ENCODE measurements at regions not wholly inside any gene's neighbourhood (a gene's known extent, or its start where the extent isn't known, plus 50 kb on each side); places are given as distances from the start of the nearest gene placed in this dataset.

DNA sequence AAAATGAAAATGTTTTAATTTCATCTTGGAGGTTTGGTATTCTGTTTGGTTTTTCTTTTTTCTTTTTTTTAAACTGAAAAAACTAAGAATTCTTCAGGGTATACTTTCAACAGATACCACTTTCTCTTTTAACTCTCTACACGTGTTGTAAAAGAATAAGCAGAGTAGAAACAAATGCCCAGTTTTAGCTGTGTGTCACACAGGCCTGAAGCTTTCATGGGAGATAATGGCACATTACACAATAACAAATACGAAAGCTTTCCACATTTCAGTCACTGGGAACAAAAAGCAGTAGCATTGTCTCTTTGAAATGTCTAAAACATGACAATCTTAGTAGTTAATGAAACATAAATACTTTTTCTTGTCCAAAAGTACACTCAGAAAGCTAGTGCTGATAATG lies 818.5 kb downstream of the TBL1XR1 start:
- no peak overlapping the region for H3K4me2 ChIP-seq (replicated peaks; ENCODE audit: extremely low read depth, low read length, poor library complexity, severe bottlenecking)
- H3K9me3 ChIP-seq (replicated peaks in 1 of 2; ENCODE audit: control insufficient read depth in 1 of 2, insufficient read depth in 1 of 2, low read length in 2 of 2) = peaks cover 0 to 5% of the 10 kb centered on the region in 2 donors
- H3K36me3 ChIP-seq (replicated peaks in 1 of 2; ENCODE audit: control insufficient read depth in 1 of 2, insufficient read depth in 2 of 2, low read length in 2 of 2) = no peaks in the 10 kb centered on the region
- peaks cover 2 to 12% (median 3%) of the 10 kb centered on the region in 7 donors for H3K9me3 Mint-ChIP-seq
- no peak overlapping the region for H3K27ac Mint-ChIP-seq
- no peaks in the 10 kb centered on the region for H3K4me1 ChIP-seq (ENCODE audit: control insufficient read depth in 1 of 2, insufficient read depth in 2 of 2, low read length in 2 of 2)
- no peaks in the 10 kb centered on the region for H4K20me1 ChIP-seq (ENCODE audit: insufficient read depth, low read length)
- H3K4me3 Mint-ChIP-seq = no peak overlapping the region
- no peaks in the 10 kb centered on the region for H3K36me3 Mint-ChIP-seq
- intact Hi-C loops (cut with micrococcal nuclease) = no loop called here
- H2AFZ ChIP-seq (ENCODE audit: insufficient read depth, low read depth, low read length, poor library complexity, severe bottlenecking) = no peak overlapping the region
- H3K4me1 Mint-ChIP-seq = no peaks in the 10 kb centered on the region
- TF ChIP-seq, protein P1, sequence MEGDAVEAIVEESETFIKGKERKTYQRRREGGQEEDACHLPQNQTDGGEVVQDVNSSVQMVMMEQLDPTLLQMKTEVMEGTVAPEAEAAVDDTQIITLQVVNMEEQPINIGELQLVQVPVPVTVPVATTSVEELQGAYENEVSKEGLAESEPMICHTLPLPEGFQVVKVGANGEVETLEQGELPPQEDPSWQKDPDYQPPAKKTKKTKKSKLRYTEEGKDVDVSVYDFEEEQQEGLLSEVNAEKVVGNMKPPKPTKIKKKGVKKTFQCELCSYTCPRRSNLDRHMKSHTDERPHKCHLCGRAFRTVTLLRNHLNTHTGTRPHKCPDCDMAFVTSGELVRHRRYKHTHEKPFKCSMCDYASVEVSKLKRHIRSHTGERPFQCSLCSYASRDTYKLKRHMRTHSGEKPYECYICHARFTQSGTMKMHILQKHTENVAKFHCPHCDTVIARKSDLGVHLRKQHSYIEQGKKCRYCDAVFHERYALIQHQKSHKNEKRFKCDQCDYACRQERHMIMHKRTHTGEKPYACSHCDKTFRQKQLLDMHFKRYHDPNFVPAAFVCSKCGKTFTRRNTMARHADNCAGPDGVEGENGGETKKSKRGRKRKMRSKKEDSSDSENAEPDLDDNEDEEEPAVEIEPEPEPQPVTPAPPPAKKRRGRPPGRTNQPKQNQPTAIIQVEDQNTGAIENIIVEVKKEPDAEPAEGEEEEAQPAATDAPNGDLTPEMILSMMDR (IDR thresholded peaks at IDR 0.05) = no peak
- no peak overlapping the region for H3K9ac ChIP-seq (ENCODE audit: insufficient read depth, low read length, poor library complexity, severe bottlenecking)
- no peaks in the 10 kb centered on the region for H3K79me2 ChIP-seq (ENCODE audit: insufficient read depth, low read length)
- no peak for DNase-seq
- H3K27ac ChIP-seq (ENCODE audit: low read depth in 1 of 2, low read length in 2 of 2) = no peak overlapping the region
- H3K27me3 Mint-ChIP-seq (ENCODE audit: low read depth in 3 of 3) = no peaks in the 10 kb centered on the region
- WGBS (ENCODE audit: insufficient coverage) = no CpG with 5 or more reads among the region's 2 CpGs
- H3K27me3 ChIP-seq (ENCODE audit: control insufficient read depth in 2 of 2, insufficient read depth in 2 of 2, low read length in 2 of 2) = no peaks in the 10 kb centered on the region
- no peak overlapping the region for H3K4me3 ChIP-seq (replicated peaks in 1 of 3; ENCODE audit: low read depth in 2 of 3, low read length in 3 of 3)

DNA sequence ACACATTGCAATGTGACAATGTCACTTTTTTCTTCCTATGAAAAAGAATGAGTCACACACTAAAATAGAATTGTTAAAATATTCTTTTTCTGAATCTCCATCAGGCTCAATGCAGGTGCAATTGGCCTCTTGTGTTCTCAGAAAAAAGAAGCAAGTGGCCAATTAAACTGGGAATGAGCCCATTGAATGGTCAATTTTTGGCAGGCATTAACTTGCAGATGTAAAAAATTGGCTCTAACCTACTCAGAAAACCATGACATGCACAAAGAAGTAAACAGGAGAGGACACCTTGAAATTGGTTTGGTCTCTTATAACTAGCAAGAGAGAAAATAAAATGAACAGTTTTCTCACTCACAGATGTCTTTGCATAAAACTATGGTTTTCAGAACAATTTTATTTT lies 820.8 kb downstream of the TBL1XR1 start:
- no peaks in the 10 kb centered on the region for H4K20me1 ChIP-seq (ENCODE audit: insufficient read depth, low read length)
- intact Hi-C loops (cut with micrococcal nuclease) = no loop called here
- Mint-ChIP-seq H3K4me1 (no peaks in the 10 kb centered on the region), H3K27me3 (ENCODE audit: low read depth in 3 of 3) (no peaks in the 10 kb centered on the region), H3K36me3 (no peaks in the 10 kb centered on the region), H3K9me3 (peaks cover under 1 to 9% (median 3%) of the 10 kb centered on the region in 7 donors), H3K27ac (no peak overlapping the region), H3K4me3 (no peak overlapping the region)
- no peak for DNase-seq
- no peak overlapping the region for H3K27ac ChIP-seq (ENCODE audit: low read depth in 1 of 2, low read length in 2 of 2)
- TF ChIP-seq, protein P1 (IDR thresholded peaks at IDR 0.05) = no peak
- H3K9me3 ChIP-seq (replicated peaks in 1 of 2; ENCODE audit: control insufficient read depth in 1 of 2, insufficient read depth in 1 of 2, low read length in 2 of 2) = peaks cover 0 to 5% of the 10 kb centered on the region in 2 donors
- no peaks in the 10 kb centered on the region for H3K27me3 ChIP-seq (ENCODE audit: control insufficient read depth in 2 of 2, insufficient read depth in 2 of 2, low read length in 2 of 2)
- no peak overlapping the region for H3K4me2 ChIP-seq (replicated peaks; ENCODE audit: extremely low read depth, low read length, poor library complexity, severe bottlenecking)
- no peak overlapping the region for H3K9ac ChIP-seq (ENCODE audit: insufficient read depth, low read length, poor library complexity, severe bottlenecking)
- no peak overlapping the region for H3K4me3 ChIP-seq (replicated peaks in 1 of 3; ENCODE audit: low read depth in 2 of 3, low read length in 3 of 3)
- H2AFZ ChIP-seq (ENCODE audit: insufficient read depth, low read depth, low read length, poor library complexity, severe bottlenecking) = no peak overlapping the region
- no peaks in the 10 kb centered on the region for H3K79me2 ChIP-seq (ENCODE audit: insufficient read depth, low read length)
- no peaks in the 10 kb centered on the region for H3K36me3 ChIP-seq (replicated peaks in 1 of 2; ENCODE audit: control insufficient read depth in 1 of 2, insufficient read depth in 2 of 2, low read length in 2 of 2)
- H3K4me1 ChIP-seq (ENCODE audit: control insufficient read depth in 1 of 2, insufficient read depth in 2 of 2, low read length in 2 of 2) = no peaks in the 10 kb centered on the region
